EH (cell line): ENCODE measurements at regions not wholly inside any gene's neighbourhood (a gene's known extent, or its start where the extent isn't known, plus 50 kb on each side); places are given as distances from the start of the nearest gene placed in this dataset.

Experiments
- DNase-seq: peaks from one replicate; pipeline ENCODE4 v3.0.0-alpha.2; 2015; ENCODE audit warnings: low read depth

GRCh38 chr5:87051502-87052113 lies 216.1 kb upstream of the RASA1 start:
- no peak for DNase-seq

GRCh38 chr5:87053146-87053545 lies 214.5 kb upstream of the RASA1 start:
- no peak for DNase-seq

GRCh38 chr5:87054821-87055220 lies 212.9 kb upstream of the RASA1 start:
- DNase-seq: no peak

GRCh38 chr5:87061046-87061445 lies 206.6 kb upstream of the RASA1 start:
- no peak for DNase-seq

- DNase-seq: no peak
Observed at GRCh38 chr5:87069311-87069710, 198.4 kb upstream of the RASA1 start.

GRCh38 chr5:87069974-87070608 lies 197.6 kb upstream of the RASA1 start:
- DNase-seq: peak; percentile 74

GRCh38 chr5:87074072-87074471 lies 193.6 kb upstream of the RASA1 start:
- no peak for DNase-seq

GRCh38 chr5:87074934-87075541 lies 192.6 kb upstream of the RASA1 start:
- DNase-seq: no peak

- no peak for DNase-seq
Observed at GRCh38 chr5:87076411-87076810, 191.3 kb upstream of the RASA1 start.

- no peak for DNase-seq
Observed at GRCh38 chr5:87076931-87077330, 190.8 kb upstream of the RASA1 start.

- no peak for DNase-seq
Observed at GRCh38 chr5:87079219-87079618, 188.5 kb upstream of the RASA1 start.

- DNase-seq: no peak
Observed at GRCh38 chr5:87081016-87081415, 186.7 kb upstream of the RASA1 start.

- no peak for DNase-seq
Observed at GRCh38 chr5:87081511-87082372, 185.9 kb upstream of the RASA1 start.

GRCh38 chr5:87094347-87094746 lies 173.3 kb upstream of the RASA1 start:
- no peak for DNase-seq

GRCh38 chr5:87094833-87095232 lies 172.8 kb upstream of the RASA1 start:
- DNase-seq: no peak

- DNase-seq: no peak
Observed at GRCh38 chr5:87095787-87096186, 171.9 kb upstream of the RASA1 start.

- DNase-seq: no peak
Observed at GRCh38 chr5:87097664-87098063, 170.0 kb upstream of the RASA1 start.

- DNase-seq: no peak
Observed at GRCh38 chr5:87099291-87099839, 168.3 kb upstream of the RASA1 start.

GRCh38 chr5:87099968-87100367 lies 167.7 kb upstream of the RASA1 start:
- DNase-seq: no peak

- no peak for DNase-seq
Observed at GRCh38 chr5:87101321-87101720, 166.4 kb upstream of the RASA1 start.

- no peak for DNase-seq
Observed at GRCh38 chr5:87102841-87103240, 164.8 kb upstream of the RASA1 start.

- DNase-seq: no peak
Observed at GRCh38 chr5:87103616-87104287, 163.9 kb upstream of the RASA1 start.
